ENCODE measurements at regions not wholly inside any gene's neighbourhood (a gene's known extent, or its start where the extent isn't known, plus 50 kb on each side); places are given as distances from the start of the nearest gene placed in this dataset.

GRCh38 chr14:104394409-104394851, 185.1 kb upstream of the C14orf180 start (continued):
- TF ChIP-seq ZBTB49 (tag by site-specific recombination; IDR thresholded peaks at IDR 0.05; ENCODE audit: low read depth), result no peak
- no peak for TF ChIP-seq ZSCAN4 (tag by site-specific recombination; IDR thresholded peaks at IDR 0.05)
- TF ChIP-seq ZXDB (tag by site-specific recombination; IDR thresholded peaks at IDR 0.05), result no peak

GRCh38 chr14:104395276-104395675, 184.3 kb upstream of the C14orf180 start:
- H3K27ac ChIP-seq (ENCODE audit: extremely low read depth, low read depth, low read length), result no peak overlapping the region
- no peaks in the 10 kb centered on the region for H3K4me1 ChIP-seq (ENCODE audit: control insufficient read depth, insufficient read depth, low read length)
- POLR2A ChIA-PET, result no interaction called here
- CTCF ChIA-PET, result interaction anchor here (0.5 kb wide), 1 partner anchor 451 kb away, joined by 3 read pairs; no protein-coding TSS in a partner anchor
- no peak for TF ChIP-seq ZSCAN18 (tag by site-specific recombination; IDR thresholded peaks at IDR 0.05)
- TF ChIP-seq ZNF37A (tag by site-specific recombination; IDR thresholded peaks at IDR 0.05), result no peak
- no peak for TF ChIP-seq MZF1 (tag by site-specific recombination; IDR thresholded peaks at IDR 0.05; ENCODE audit: borderline replicate concordance)
- no peak for TF ChIP-seq ZFP37 (tag by site-specific recombination; IDR thresholded peaks at IDR 0.05)
- TF ChIP-seq KLF7 (tag by site-specific recombination; IDR thresholded peaks at IDR 0.05; ENCODE audit: borderline replicate concordance), result no peak
- TF ChIP-seq PBX3 (CRISPR knock-in tag; IDR thresholded peaks at IDR 0.05), result no peak
- H3K4me3 ChIP-seq (ENCODE audit: low read depth, low read length), result no peak overlapping the region
- no peaks in the 10 kb centered on the region for H3K36me3 ChIP-seq (ENCODE audit: control insufficient read depth in 2 of 2, insufficient read depth in 1 of 2, low read length in 2 of 2)
- H3K9me3 ChIP-seq (ENCODE audit: control insufficient read depth, insufficient read depth, low read depth, low read length), result no peaks in the 10 kb centered on the region; the same call in 1 of the 2 replicates

GRCh38 chr14:104395941-104396681, 183.5 kb upstream of the C14orf180 start:
- POLR2A ChIA-PET, result no interaction called here
- Histone ChIP-seq H3K36me3 (ENCODE audit: control insufficient read depth in 2 of 2, insufficient read depth in 1 of 2, low read length in 2 of 2) (no peaks in the 10 kb centered on the region), H3K9me3 (ENCODE audit: control insufficient read depth, insufficient read depth, low read depth, low read length) (no peaks in the 10 kb centered on the region; the same call in 1 of the 2 replicates), H3K4me1 (ENCODE audit: control insufficient read depth, insufficient read depth, low read length) (no peaks in the 10 kb centered on the region), H3K27ac (ENCODE audit: extremely low read depth, low read depth, low read length) (no peak overlapping the region), H3K4me3 (ENCODE audit: low read depth, low read length) (no peak overlapping the region)
- CTCF ChIA-PET, result no interaction called here
- no peak for TF ChIP-seq ZNF510 (tag by site-specific recombination; IDR thresholded peaks at IDR 0.05; ENCODE audit: insufficient replicate concordance)
- no peak for TF ChIP-seq ZBTB6 (tag by site-specific recombination; IDR thresholded peaks at IDR 0.05)
- TF ChIP-seq REPIN1 (tag by site-specific recombination; IDR thresholded peaks at IDR 0.05; ENCODE audit: low read depth), result no peak
- no peak for TF ChIP-seq ZNF239 (tag by site-specific recombination; IDR thresholded peaks at IDR 0.05)
- no peak for TF ChIP-seq ZNF777 (tag by site-specific recombination; IDR thresholded peaks at IDR 0.05; ENCODE audit: borderline replicate concordance)
- no peak for TF ChIP-seq ZNF280D (tag by site-specific recombination; IDR thresholded peaks at IDR 0.05)
- TF ChIP-seq ZIC2 (tag by site-specific recombination; IDR thresholded peaks at IDR 0.05), result no peak
- no peak for TF ChIP-seq MYNN (tag by site-specific recombination; IDR thresholded peaks at IDR 0.05; ENCODE audit: borderline replicate concordance)
- no peak for TF ChIP-seq ZNF670 (tag by site-specific recombination; IDR thresholded peaks at IDR 0.05; ENCODE audit: low read depth)
- TF ChIP-seq ZBTB26 (tag by site-specific recombination; optimal IDR thresholded peaks at IDR 0.05), result no peak
- no peak for TF ChIP-seq ZFP41 (tag by site-specific recombination; IDR thresholded peaks at IDR 0.05; ENCODE audit: borderline replicate concordance)

All from HEK293 (cell line).